ENCODE measurements at regions not wholly inside any gene's neighbourhood (a gene's known extent, or its start where the extent isn't known, plus 50 kb on each side); places are given as distances from the start of the nearest gene placed in this dataset.

- TF ChIP-seq TCF7 (CRISPR knock-in tag; IDR thresholded peaks at IDR 0.05; ENCODE audit: low read depth) = no peak
- no peak for TF ChIP-seq TEAD4 (CRISPR knock-in tag; IDR thresholded peaks at IDR 0.05)
- no peak for TF ChIP-seq CTCF (IDR thresholded peaks at IDR 0.05)
- no peak for TF ChIP-seq E2F5 (CRISPR knock-in tag; IDR thresholded peaks at IDR 0.05)
- no peak for TF ChIP-seq ESRRA (CRISPR knock-in tag; IDR thresholded peaks at IDR 0.05; ENCODE audit: borderline replicate concordance)
- TF ChIP-seq AFF4 (CRISPR knock-in tag; IDR thresholded peaks at IDR 0.05; ENCODE audit: borderline replicate concordance) = no peak
- no peak for TF ChIP-seq MXD4 (CRISPR knock-in tag; IDR thresholded peaks at IDR 0.05; ENCODE audit: borderline replicate concordance)
- no peak for TF ChIP-seq STAT6 (CRISPR knock-in tag; conservative IDR thresholded peaks at IDR 0.05; ENCODE audit: low read depth)
- TF ChIP-seq CBFB (CRISPR knock-in tag; IDR thresholded peaks at IDR 0.05; ENCODE audit: low read depth) = no peak
- no peak for TF ChIP-seq ZNF138 (CRISPR knock-in tag; conservative IDR thresholded peaks at IDR 0.05)
- TF ChIP-seq MAX (CRISPR knock-in tag; IDR thresholded peaks at IDR 0.05) = no peak
- no peak for TF ChIP-seq IRF2 (CRISPR knock-in tag; IDR thresholded peaks at IDR 0.05; ENCODE audit: borderline replicate concordance, low read depth)
- no peak for TF ChIP-seq E2F4 (CRISPR knock-in tag; IDR thresholded peaks at IDR 0.05; ENCODE audit: borderline replicate concordance, low read depth)
These were observed 83.7 kb upstream of the ZNF469 start for GRCh38 chr16:88298833-88299745.

All from WTC11 (cell line).